ENCODE measurements at regions not wholly inside any gene's neighbourhood (a gene's known extent, or its start where the extent isn't known, plus 50 kb on each side); places are given as distances from the start of the nearest gene placed in this dataset.
A peak's percentile ranks its signal among the peaks of the same experiment; 100 is the strongest.

- DNase-seq (ENCODE audit: low spot score): no peak
- 96% methylated on average over 6 of the region's 6 CpGs for WGBS
- Histone ChIP-seq H3K4me3 (ENCODE audit: low read depth in 1 of 3, low read length in 3 of 3) (no peak overlapping the region), H3K27me3 (ENCODE audit: control insufficient read depth in 4 of 4, insufficient read depth in 4 of 4, low read length in 3 of 4) (no peaks in the 10 kb centered on the region), H3K4me1 (ENCODE audit: control insufficient read depth in 4 of 4, insufficient read depth in 4 of 4, low read length in 3 of 4) (peaks cover 10 to 37% (median 24%) of the 10 kb centered on the region in 4 donors), H3K9ac (ENCODE audit: low read depth in 1 of 2, low read length in 2 of 2) (no peak overlapping the region), H3K9me3 (ENCODE audit: control insufficient read depth in 4 of 4, low read length in 3 of 4) (no peaks in the 10 kb centered on the region), H3K27ac (ENCODE audit: low read depth in 1 of 2, low read length in 2 of 2) (no peak overlapping the region), H3K36me3 (ENCODE audit: control insufficient read depth in 4 of 4, insufficient read depth in 3 of 4, low read depth in 1 of 4, low read length in 3 of 4) (no peaks in the 10 kb centered on the region)
- TF ChIP-seq, protein P1, sequence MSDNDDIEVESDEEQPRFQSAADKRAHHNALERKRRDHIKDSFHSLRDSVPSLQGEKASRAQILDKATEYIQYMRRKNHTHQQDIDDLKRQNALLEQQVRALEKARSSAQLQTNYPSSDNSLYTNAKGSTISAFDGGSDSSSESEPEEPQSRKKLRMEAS (IDR thresholded peaks at IDR 0.05): no peak
- TF ChIP-seq, protein P2, sequence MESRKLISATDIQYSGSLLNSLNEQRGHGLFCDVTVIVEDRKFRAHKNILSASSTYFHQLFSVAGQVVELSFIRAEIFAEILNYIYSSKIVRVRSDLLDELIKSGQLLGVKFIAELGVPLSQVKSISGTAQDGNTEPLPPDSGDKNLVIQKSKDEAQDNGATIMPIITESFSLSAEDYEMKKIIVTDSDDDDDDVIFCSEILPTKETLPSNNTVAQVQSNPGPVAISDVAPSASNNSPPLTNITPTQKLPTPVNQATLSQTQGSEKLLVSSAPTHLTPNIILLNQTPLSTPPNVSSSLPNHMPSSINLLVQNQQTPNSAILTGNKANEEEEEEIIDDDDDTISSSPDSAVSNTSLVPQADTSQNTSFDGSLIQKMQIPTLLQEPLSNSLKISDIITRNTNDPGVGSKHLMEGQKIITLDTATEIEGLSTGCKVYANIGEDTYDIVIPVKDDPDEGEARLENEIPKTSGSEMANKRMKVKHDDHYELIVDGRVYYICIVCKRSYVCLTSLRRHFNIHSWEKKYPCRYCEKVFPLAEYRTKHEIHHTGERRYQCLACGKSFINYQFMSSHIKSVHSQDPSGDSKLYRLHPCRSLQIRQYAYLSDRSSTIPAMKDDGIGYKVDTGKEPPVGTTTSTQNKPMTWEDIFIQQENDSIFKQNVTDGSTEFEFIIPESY (IDR thresholded peaks at IDR 0.05): no peak
Observed at GRCh38 chr5:68077349-68077894, 138.1 kb upstream of the PIK3R1 start.

DNA sequence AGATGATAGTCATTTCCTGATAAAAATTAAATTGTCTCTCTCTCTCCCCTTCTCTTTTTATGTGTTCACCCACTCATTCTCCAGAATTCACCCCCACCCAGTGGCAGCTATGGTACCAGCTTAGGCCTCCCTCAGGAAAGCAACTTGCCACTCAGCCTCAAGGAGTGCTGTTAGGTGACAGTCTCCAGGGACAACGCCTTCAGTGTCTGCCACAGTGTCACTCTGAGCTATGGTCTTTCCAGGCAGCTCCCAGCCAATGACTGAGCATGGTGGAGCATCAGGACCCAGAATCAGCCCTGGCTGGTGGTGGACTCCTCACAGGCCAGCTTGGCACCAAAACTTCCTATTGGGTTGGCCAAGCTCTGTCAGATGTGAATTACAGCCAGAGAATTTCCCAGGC, 140.9 kb upstream of the PIK3R1 start:
- no peak for DNase-seq (ENCODE audit: low spot score)
- no peaks in the 10 kb centered on the region for H3K36me3 ChIP-seq (ENCODE audit: control insufficient read depth in 4 of 4, insufficient read depth in 3 of 4, low read depth in 1 of 4, low read length in 3 of 4)
- TF ChIP-seq NR2F2 (IDR thresholded peaks at IDR 0.05) (no peak), EGR1 (IDR thresholded peaks at IDR 0.05; ENCODE audit: low read depth in 2 of 2) (no peak), RAD21 (IDR thresholded peaks at IDR 0.05) (no peak), HNF4G (IDR thresholded peaks at IDR 0.05) (no peak)
- TF ChIP-seq, protein P1 (IDR thresholded peaks at IDR 0.05): no peak
- no peak overlapping the region for H3K4me3 ChIP-seq (ENCODE audit: low read depth in 1 of 3, low read length in 3 of 3)
- 92% methylated on average over 1 of the region's 1 CpG for WGBS
- H3K9me3 ChIP-seq (ENCODE audit: control insufficient read depth in 4 of 4, low read length in 3 of 4): no peaks in the 10 kb centered on the region
- H3K9ac ChIP-seq (ENCODE audit: low read depth in 1 of 2, low read length in 2 of 2): no peak overlapping the region
- no peak overlapping the region for H3K27ac ChIP-seq (ENCODE audit: low read depth in 1 of 2, low read length in 2 of 2)
- H3K4me1 ChIP-seq (ENCODE audit: control insufficient read depth in 4 of 4, insufficient read depth in 4 of 4, low read length in 3 of 4): peaks cover 6 to 19% (median 10%) of the 10 kb centered on the region in 4 donors
- H3K27me3 ChIP-seq (ENCODE audit: control insufficient read depth in 4 of 4, insufficient read depth in 4 of 4, low read length in 3 of 4): no peaks in the 10 kb centered on the region

- WGBS: 41% methylated on average over 1 of the region's 1 CpG
- no peak for DNase-seq (ENCODE audit: low spot score)
- no peak overlapping the region for H3K9ac ChIP-seq (ENCODE audit: low read depth in 1 of 2, low read length in 2 of 2)
- H3K4me3 ChIP-seq (ENCODE audit: low read depth in 1 of 3, low read length in 3 of 3): no peak overlapping the region
- H3K27ac ChIP-seq (ENCODE audit: low read depth in 1 of 2, low read length in 2 of 2): no peak overlapping the region
- peaks cover 3 to 16% (median 8%) of the 10 kb centered on the region in 4 donors for H3K4me1 ChIP-seq (ENCODE audit: control insufficient read depth in 4 of 4, insufficient read depth in 4 of 4, low read length in 3 of 4)
- no peaks in the 10 kb centered on the region for H3K9me3 ChIP-seq (ENCODE audit: control insufficient read depth in 4 of 4, low read length in 3 of 4)
- no peaks in the 10 kb centered on the region for H3K36me3 ChIP-seq (ENCODE audit: control insufficient read depth in 4 of 4, insufficient read depth in 3 of 4, low read depth in 1 of 4, low read length in 3 of 4)
- H3K27me3 ChIP-seq (ENCODE audit: control insufficient read depth in 4 of 4, insufficient read depth in 4 of 4, low read length in 3 of 4): no peaks in the 10 kb centered on the region
- TF ChIP-seq EGR1 (IDR thresholded peaks at IDR 0.05; ENCODE audit: low read depth in 2 of 2): no peak
- TF ChIP-seq RAD21 (IDR thresholded peaks at IDR 0.05): peak; percentile 8 to 33
- TF ChIP-seq HNF4A (conservative IDR thresholded peaks at IDR 0.05): peak in 1 of 2 donors; percentile 34
- peak; percentile 23 for TF ChIP-seq FOXA2 (IDR thresholded peaks at IDR 0.05)
- TF ChIP-seq, protein P3, sequence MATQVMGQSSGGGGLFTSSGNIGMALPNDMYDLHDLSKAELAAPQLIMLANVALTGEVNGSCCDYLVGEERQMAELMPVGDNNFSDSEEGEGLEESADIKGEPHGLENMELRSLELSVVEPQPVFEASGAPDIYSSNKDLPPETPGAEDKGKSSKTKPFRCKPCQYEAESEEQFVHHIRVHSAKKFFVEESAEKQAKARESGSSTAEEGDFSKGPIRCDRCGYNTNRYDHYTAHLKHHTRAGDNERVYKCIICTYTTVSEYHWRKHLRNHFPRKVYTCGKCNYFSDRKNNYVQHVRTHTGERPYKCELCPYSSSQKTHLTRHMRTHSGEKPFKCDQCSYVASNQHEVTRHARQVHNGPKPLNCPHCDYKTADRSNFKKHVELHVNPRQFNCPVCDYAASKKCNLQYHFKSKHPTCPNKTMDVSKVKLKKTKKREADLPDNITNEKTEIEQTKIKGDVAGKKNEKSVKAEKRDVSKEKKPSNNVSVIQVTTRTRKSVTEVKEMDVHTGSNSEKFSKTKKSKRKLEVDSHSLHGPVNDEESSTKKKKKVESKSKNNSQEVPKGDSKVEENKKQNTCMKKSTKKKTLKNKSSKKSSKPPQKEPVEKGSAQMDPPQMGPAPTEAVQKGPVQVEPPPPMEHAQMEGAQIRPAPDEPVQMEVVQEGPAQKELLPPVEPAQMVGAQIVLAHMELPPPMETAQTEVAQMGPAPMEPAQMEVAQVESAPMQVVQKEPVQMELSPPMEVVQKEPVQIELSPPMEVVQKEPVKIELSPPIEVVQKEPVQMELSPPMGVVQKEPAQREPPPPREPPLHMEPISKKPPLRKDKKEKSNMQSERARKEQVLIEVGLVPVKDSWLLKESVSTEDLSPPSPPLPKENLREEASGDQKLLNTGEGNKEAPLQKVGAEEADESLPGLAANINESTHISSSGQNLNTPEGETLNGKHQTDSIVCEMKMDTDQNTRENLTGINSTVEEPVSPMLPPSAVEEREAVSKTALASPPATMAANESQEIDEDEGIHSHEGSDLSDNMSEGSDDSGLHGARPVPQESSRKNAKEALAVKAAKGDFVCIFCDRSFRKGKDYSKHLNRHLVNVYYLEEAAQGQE (IDR thresholded peaks at IDR 0.05): peak; percentile 29
- TF ChIP-seq TAF1 (conservative IDR thresholded peaks at IDR 0.05): no peak
- peak; percentile 67 for TF ChIP-seq YY1 (IDR thresholded peaks at IDR 0.05)
- TF ChIP-seq, protein P1 (IDR thresholded peaks at IDR 0.05): peak; percentile 45
- peak; percentile 60 to 65 for TF ChIP-seq RXRA (IDR thresholded peaks at IDR 0.05)
- TF ChIP-seq, protein P2 (IDR thresholded peaks at IDR 0.05): no peak
- peak; percentile 26 for TF ChIP-seq SP1 (IDR thresholded peaks at IDR 0.05)
- TF ChIP-seq NR2F2 (IDR thresholded peaks at IDR 0.05): peak; percentile 16
- no peak for TF ChIP-seq CTCF (IDR thresholded peaks at IDR 0.05; ENCODE audit: low read depth, low read length, missing input control)
- TF ChIP-seq FOXA1 (IDR thresholded peaks at IDR 0.05): no peak
- TF ChIP-seq, protein P4, sequence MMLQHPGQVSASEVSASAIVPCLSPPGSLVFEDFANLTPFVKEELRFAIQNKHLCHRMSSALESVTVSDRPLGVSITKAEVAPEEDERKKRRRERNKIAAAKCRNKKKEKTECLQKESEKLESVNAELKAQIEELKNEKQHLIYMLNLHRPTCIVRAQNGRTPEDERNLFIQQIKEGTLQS (IDR thresholded peaks at IDR 0.05): no peak
Observed at GRCh38 chr5:68074048-68074632, 141.4 kb upstream of the PIK3R1 start.

Data from liver (tissue), 8 donors.